SKM-1 treated with dmso at 0.1 percent for 144 hours (cell line): ENCODE measurements at regions not wholly inside any gene's neighbourhood (a gene's known extent, or its start where the extent isn't known, plus 50 kb on each side); places are given as distances from the start of the nearest gene placed in this dataset.
"Not testable (repeated sequence)": the region's sequence is repeated elsewhere in the genome, so short reads cannot be mapped to it uniquely, and the experiment has no call there.

Experiments
- DNase-seq: peaks from one replicate; lab custom pipeline; 2025; ENCODE audit not compliant: unreplicated experiment; lab: John Stamatoyannopoulos, UW

DNA sequence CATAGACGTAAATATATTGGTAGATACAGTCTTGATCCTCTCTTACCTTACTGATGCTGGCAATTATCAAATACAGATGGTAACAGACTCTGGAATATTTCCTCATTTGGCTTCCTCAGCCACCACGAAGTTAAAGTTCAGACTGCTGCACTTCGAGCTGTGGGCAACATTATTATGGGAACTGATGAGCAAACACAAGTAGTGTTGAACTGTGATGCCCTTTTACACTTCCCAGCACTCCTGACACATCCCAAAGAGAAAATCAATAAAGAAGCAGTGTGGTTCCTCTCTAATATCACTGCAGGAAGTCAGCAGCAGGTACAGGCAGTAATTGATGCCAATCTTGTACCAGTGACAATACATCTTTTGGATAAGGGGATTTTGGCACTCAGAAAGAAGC, 162.7 kb upstream of the NT5E start:
- no peak for DNase-seq

DNA sequence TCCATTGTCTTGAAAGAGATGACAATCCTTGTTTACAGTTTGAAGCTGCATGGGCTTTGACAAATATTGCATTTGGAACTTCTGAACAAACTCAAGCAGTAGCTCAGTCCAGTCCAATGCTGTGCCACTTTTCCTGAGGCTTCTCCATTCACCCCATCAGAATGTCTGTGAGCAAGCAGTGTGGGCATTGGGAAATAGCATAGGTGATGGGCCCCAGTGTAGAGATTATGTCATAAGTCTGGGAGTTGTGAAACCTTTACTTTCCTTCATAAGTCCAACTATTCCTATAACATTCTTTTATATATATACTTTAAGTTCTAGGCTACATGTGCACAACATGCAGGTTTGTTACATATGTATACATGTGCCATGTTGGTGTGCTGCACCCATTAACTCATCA, 163.4 kb upstream of the NT5E start:
- not testable (repeated sequence) for DNase-seq

GRCh38 chr6:85285934-85286333, 163.9 kb upstream of the NT5E start:
- no peak for DNase-seq

- no peak for DNase-seq
Measured at GRCh38 chr6:85285114-85285513, 164.8 kb upstream of the NT5E start.

GRCh38 chr6:85283436-85283835, 166.4 kb upstream of the NT5E start:
- DNase-seq = no peak

DNA sequence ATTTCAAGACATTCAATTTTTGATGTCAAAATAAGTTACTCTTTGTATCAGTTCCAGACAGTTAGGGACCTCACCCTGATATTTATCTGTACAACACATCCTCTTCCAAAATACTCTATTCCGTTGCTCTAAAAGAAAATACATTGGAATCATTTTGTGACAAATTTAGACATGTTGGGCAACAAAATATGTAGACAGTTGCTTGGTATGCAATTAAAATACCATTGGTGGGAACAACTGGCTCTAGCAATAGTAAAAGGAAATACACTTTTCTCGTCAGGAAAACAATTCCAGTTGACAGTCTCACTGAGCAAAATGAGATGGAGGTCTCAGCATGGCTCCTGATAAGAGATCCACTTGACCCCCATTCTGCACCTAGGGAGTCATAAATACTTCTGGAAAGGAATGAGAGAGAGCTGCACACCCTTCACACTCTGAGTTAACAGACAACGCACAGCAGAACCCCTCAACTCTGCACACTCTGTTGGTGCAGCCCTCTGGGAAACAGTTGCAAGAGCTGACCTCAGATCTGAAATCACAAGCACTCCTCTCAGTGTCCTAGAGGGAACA, 171.3 kb upstream of the NT5E start:
- no peak for DNase-seq

- DNase-seq = not testable (repeated sequence)
Measured at GRCh38 chr6:85276026-85276425, 173.9 kb upstream of the NT5E start.

GRCh38 chr6:85275338-85275985, 174.4 kb upstream of the NT5E start:
- no peak for DNase-seq

- no peak for DNase-seq
Measured at GRCh38 chr6:85273870-85274269, 176.0 kb upstream of the NT5E start.

DNA sequence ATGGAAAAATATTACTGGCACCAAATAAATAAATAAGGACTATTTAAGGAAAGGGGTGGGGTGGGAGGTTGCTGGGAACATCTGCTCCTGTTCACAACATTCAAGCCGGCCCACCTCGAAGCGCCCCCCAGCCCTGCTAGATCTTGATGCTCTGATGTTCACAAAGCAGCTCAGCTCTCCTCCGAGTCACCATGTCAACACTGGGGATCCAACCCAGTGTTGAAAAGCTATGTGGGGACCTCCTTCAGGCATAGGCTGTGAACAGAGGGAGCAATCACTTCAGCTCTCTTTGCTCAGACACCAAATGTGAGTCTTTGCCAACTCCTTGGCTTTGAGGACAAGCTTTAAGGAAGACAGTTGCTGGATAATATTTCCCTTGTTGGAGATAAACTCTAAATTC, 176.8 kb upstream of the NT5E start:
- no peak for DNase-seq

- no peak for DNase-seq
Measured at GRCh38 chr6:85272592-85272991, 177.3 kb upstream of the NT5E start.

- DNase-seq = no peak
Measured at GRCh38 chr6:85262621-85263020, 187.3 kb upstream of the NT5E start.

GRCh38 chr6:85261271-85261670, 188.6 kb upstream of the NT5E start:
- DNase-seq = no peak

DNA sequence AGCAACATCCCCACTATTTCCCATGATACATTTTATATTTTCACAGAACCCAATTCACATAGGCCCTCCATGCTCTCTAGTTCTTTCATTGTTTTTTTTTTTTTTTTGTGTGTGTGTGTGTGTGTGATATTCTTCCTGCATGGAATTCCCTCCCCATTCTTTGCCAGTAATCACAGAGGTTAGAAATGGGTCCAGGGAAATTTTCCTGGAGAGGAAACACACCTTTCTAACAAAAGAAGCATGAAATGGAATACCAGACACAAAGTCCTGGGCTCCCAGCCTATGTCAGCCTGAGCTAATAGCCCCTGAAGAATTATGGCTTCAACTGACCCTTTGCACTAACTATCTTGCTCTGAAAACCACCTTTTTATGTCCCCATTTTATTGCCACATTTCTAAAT, 194.2 kb upstream of the NT5E start:
- DNase-seq = no peak

GRCh38 chr6:85252552-85252951, 197.3 kb upstream of the NT5E start:
- no peak for DNase-seq

DNA sequence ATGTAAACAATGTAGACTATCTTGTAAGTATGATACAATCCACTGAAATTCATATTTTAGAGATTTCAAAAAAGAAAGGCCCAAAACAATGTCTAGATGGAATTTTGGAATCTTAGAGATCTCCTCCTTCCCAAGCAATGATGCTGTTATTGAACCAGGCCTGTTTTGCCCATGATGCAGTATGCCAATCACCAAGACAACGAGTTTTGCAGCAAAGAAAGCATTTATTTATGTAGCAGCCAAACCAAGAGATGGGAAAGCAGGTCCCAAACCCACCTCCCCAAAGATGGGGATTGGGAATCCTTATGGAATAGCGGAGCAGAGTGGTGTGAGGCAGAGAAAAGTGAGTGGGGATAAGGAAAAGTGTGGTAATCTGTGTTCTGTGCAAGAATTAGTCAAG, 197.8 kb upstream of the NT5E start:
- DNase-seq = no peak

DNA sequence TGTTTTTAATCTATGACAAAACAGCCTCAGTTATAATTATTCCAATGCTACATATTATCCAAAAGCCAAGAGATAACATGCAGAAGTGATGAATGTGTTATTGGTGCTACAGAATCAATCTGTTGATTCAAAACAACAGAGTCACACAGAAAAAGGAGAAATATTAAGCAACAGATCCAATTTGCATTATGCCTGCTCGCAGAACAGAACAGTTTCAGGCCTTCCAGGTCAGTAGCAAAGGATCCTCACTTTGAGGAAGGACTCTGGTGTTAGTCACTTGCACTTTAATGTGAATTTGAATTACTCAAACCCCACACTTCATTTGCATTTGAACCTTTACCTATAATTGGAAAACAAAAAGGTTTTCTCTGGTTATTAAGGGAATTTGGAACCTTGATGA, 198.6 kb upstream of the NT5E start:
- DNase-seq = no peak

DNA sequence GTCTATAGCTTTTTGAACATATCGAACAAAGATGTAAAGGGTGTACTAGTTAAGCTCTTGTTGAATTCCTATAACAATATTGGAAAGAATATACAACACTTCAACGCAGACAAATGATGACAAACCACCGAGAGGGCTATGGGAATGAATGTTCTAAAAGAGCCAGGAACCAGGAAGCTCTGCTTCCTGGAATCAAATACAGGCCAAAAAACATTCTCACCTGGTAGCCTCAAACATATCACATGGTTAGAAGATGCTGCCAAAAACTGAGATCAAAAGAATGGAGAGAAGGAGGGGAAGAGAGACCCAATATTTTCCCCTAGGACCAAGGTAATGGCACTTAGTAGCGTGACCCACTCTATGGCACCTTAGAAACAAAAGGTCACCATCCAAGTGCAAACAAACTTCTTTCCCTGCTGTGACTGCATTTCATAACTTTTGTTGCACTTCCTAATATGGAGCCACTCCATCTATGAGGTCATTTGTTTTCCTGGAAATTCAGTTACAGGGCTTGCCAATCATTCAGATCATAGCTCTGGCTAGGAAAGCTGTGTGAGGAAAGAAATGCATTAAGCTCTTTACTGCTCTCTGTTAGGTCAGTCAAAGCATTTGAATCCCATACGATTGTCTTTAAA, 199.2 kb upstream of the NT5E start:
- DNase-seq = no peak

- DNase-seq = no peak
Measured at GRCh38 chr6:85245004-85245403, 204.9 kb upstream of the NT5E start.

DNA sequence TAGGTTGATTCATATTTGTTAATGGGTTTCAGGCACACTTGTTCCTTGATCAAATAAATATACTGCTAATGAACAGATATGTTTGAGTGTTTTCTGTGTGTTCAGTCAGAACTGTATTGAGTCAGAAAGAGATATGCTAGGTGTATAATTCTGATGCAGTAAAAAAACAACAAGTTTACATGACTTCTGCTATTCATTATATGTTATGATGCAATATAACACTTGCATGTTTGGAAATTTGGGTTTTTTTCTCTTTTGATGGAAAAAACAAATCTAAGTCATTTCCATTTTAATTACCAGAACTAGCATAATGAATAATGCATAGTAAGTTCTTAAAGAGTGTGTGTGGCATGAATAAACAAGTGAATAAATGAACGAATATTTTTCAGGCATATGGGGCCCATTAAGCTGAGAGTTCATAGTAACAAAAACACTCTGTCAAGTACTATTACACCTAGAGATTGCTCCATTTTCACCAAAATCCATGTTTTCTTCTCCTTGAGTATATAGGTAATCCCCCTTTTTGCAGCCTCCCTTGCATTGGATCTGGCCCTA, 208.3 kb upstream of the NT5E start:
- no peak for DNase-seq

- no peak for DNase-seq
Measured at GRCh38 chr6:85240787-85241385, 209.0 kb upstream of the NT5E start.

DNA sequence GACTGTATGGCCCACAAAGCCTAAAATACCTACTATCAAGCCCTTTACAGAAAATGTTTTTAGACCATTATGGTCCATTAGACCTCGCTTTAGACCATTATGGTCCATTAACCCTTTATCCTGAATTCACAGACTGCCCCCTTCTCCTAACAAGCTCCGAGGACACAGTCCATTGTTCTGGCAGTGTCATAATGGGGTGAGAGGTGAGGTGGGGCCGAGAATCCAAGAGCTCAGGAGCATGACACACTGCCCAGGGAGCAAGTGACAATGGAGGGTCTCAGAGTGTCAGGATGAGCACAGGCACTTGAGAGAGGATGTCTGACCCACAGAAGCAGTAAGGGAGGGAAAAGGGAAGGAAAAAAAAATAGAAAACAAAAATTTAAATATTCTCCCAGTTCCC, 212.4 kb upstream of the NT5E start:
- DNase-seq = no peak
